HepG2 (cell line): ENCODE measurements at regions not wholly inside any gene's neighbourhood (a gene's known extent, or its start where the extent isn't known, plus 50 kb on each side); places are given as distances from the start of the nearest gene placed in this dataset.
A peak's percentile ranks its signal among the peaks of the same experiment; 100 is the strongest.

ENCODE experiments used
- ATAC-seq: fragments of 200-7000 bp; cut with Tn5 transposase; 3 replicates; pipeline ENCODE4 v1.9.1; 2020; ENCODE audit warnings: mild to moderate bottlenecking, moderate library complexity
- BruUV-seq: library from RNA; stranded (reverse); fragments of 400-500 nt; replicated peaks from 2 replicates; lab custom pipeline; 2021; lab: Mats Ljungman, UMichigan
- CTCF ChIA-PET: fragments of 300-600 bp; formaldehyde crosslinking; extraction: SDS; loops from one replicate; lab custom pipeline; 2021; ENCODE audit warnings: low total read pairs, inconsistent platforms, low intra/inter-chr PET ratio; lab: Yijun Ruan, JAX
- POLR2A ChIA-PET: fragments of 350-600 bp; sonication (Branson Sonifier 250); formaldehyde crosslinking; loops from one replicate; lab custom pipeline; 2020; ENCODE audit warnings: antibody characterized with exemption, inconsistent platforms; lab: Yijun Ruan, JAX
- DNase-seq: peaks from one replicate; pipeline ENCODE4 v3.0.0-alpha.2; 2015; ENCODE audit warnings: low spot score
- FAIRE-seq: peaks from 3 replicates; lab custom pipeline; 2011; peaks lifted over from hg19 to GRCh38; lab: Jason Lieb, UNC
- H2AFZ ChIP-seq: one replicate; pipeline ENCODE4 v1.6.1; 2011; ENCODE audit warnings: low read length, inconsistent platforms
- H3K27ac ChIP-seq: fragments of 300-600 bp; 3 replicates; pipeline ENCODE4 v1.8.0; 2011; ENCODE audit warnings: mixed run types, mild to moderate bottlenecking, mixed read lengths, low read length, inconsistent platforms; ENCODE audit not compliant: insufficient read depth; ENCODE audit errors: extremely low read length
- H3K27me3 ChIP-seq, 2 experiments: fragments of 200-600 bp in 1 of 2; 2 replicates in 1 of 2; 3 replicates in 1 of 2; pipeline versions ENCODE4 v1.6.0 to v1.8.0; 2011; ENCODE audit warnings: low read length in 2 of 2, mild to moderate bottlenecking in 2 of 2, moderate library complexity in 2 of 2, inconsistent platforms in 1 of 2; ENCODE audit not compliant: insufficient read depth in 2 of 2, control insufficient read depth in 1 of 2
- H3K36me3 ChIP-seq, 2 experiments: fragments of 200-600 bp in 1 of 2; replicated peaks in 1 of 2; 2 replicates in 1 of 2; 3 replicates in 1 of 2; pipeline versions ENCODE4 v1.5.1 to v1.8.0; 2011; ENCODE audit warnings: low read length in 2 of 2, inconsistent platforms in 1 of 2; ENCODE audit not compliant: insufficient read depth in 2 of 2, control insufficient read depth in 1 of 2
- H3K4me1 ChIP-seq: 2 replicates; pipeline ENCODE4 v1.5.1; 2012; ENCODE audit warnings: low read length, inconsistent platforms; ENCODE audit not compliant: insufficient read depth
- H3K4me2 ChIP-seq: 2 replicates; pipeline ENCODE4 v1.6.0; 2011; ENCODE audit warnings: low read depth, low read length, inconsistent platforms
- H3K4me3 ChIP-seq, 3 experiments: fragments of 200-600 bp in 1 of 3; sonication (generic), shearing (Covaris generic) in 1 of 3; replicated peaks in 1 of 3; 2 replicates each; pipeline ENCODE4 v1.5.1; 2011 to 2016; ENCODE audit warnings: low read length in 3 of 3, inconsistent platforms in 2 of 3, low read depth in 2 of 3, mild to moderate bottlenecking in 2 of 3, control low read depth in 1 of 3, mixed read lengths in 1 of 3; ENCODE audit not compliant: insufficient read depth in 1 of 3
- H3K79me2 ChIP-seq: one replicate; pipeline ENCODE4 v1.6.1; 2011; ENCODE audit warnings: low read length, inconsistent platforms; ENCODE audit not compliant: insufficient read depth
- H3K9ac ChIP-seq: 2 replicates; pipeline ENCODE4 v1.6.0; 2011; ENCODE audit warnings: mild to moderate bottlenecking, low read depth, low read length, inconsistent platforms; ENCODE audit not compliant: insufficient read depth
- H3K9me3 ChIP-seq: 2 replicates; pipeline ENCODE4 v1.5.1; 2012; ENCODE audit warnings: mild to moderate bottlenecking, low read length
- H4K20me1 ChIP-seq: 2 replicates; pipeline ENCODE4 v1.6.0; 2011; ENCODE audit warnings: inconsistent platforms, mild to moderate bottlenecking, low read length, moderate library complexity; ENCODE audit not compliant: insufficient read depth
- ATF7 ChIP-seq, 2 experiments: fragments of 450-650 bp in 1 of 2; sonication (generic) in 1 of 2; formaldehyde crosslinking in 1 of 2; IDR thresholded peaks; 2 replicates each; pipeline versions ENCODE4 v1.4.0 to v1.6.1; 2016 to 2020; ENCODE audit warnings: antibody characterized with exemption in 1 of 2, mild to moderate bottlenecking in 1 of 2, missing genetic modification reagents in 1 of 2
- CREB1 ChIP-seq, 2 experiments: fragments of 450-650 bp in 1 of 2; IDR thresholded peaks; 2 replicates each; pipeline ENCODE4 v1.6.1; 2016 to 2017; ENCODE audit warnings: control low read depth in 1 of 2, mild to moderate bottlenecking in 1 of 2, missing compliant biosample characterization in 1 of 2, missing genetic modification characterization in 1 of 2
- HDAC6 ChIP-seq: fragments of 200-600 bp; sonication (generic); IDR thresholded peaks from 2 replicates; pipeline ENCODE4 v1.7.0; 2017; ENCODE audit warnings: mild to moderate bottlenecking, antibody characterized with exemption, low read length, low read depth
- KDM5A ChIP-seq: fragments of 200-600 bp; sonication (generic); IDR thresholded peaks from 2 replicates; pipeline ENCODE4 v1.7.0; 2018; ENCODE audit warnings: antibody characterized with exemption, mild to moderate bottlenecking, low read length, borderline replicate concordance
- NFYC ChIP-seq: IDR thresholded peaks from 2 replicates; pipeline ENCODE4 v1.6.1; 2016; ENCODE audit warnings: missing genetic modification reagents, missing compliant biosample characterization
- NR2C2 ChIP-seq: sonication (generic); formaldehyde crosslinking; IDR thresholded peaks from 2 replicates; pipeline ENCODE4 v1.4.0; 2020; ENCODE audit warnings: missing genetic modification reagents, mild to moderate bottlenecking, moderate library complexity, borderline replicate concordance
- NR2F2 ChIP-seq: IDR thresholded peaks from 2 replicates; pipeline ENCODE4 v1.6.1; 2012; ENCODE audit warnings: low read depth, inconsistent platforms, borderline replicate concordance
- SOX6 ChIP-seq, 2 experiments: fragments of 450-650 bp in 1 of 2; sonication (generic) in 1 of 2; formaldehyde crosslinking in 1 of 2; IDR thresholded peaks; 2 replicates each; pipeline versions ENCODE4 v1.4.0 to v1.6.1; 2017 to 2020; ENCODE audit warnings: antibody characterized with exemption in 1 of 2, mild to moderate bottlenecking in 1 of 2, missing genetic modification reagents in 1 of 2
- ZBTB21 ChIP-seq: sonication (generic); formaldehyde crosslinking; IDR thresholded peaks from 2 replicates; pipeline ENCODE4 v1.4.0; 2020; ENCODE audit warnings: missing genetic modification reagents
- ZBTB39 ChIP-seq: sonication (generic); formaldehyde crosslinking; IDR thresholded peaks from 2 replicates; pipeline ENCODE4 v1.5.0; 2020; ENCODE audit warnings: missing genetic modification reagents
- ZNF160 ChIP-seq: sonication (generic); formaldehyde crosslinking; IDR thresholded peaks from 2 replicates; pipeline ENCODE4 v1.8.0; 2022; ENCODE audit warnings: mild to moderate bottlenecking, inconsistent platforms, missing genetic modification reagents
- ZNF564 ChIP-seq: sonication (generic); formaldehyde crosslinking; IDR thresholded peaks from 2 replicates; pipeline ENCODE4 v1.8.1; 2023; ENCODE audit warnings: mild to moderate bottlenecking, missing genetic modification reagents
- ZNF678 ChIP-seq: sonication (generic); formaldehyde crosslinking; IDR thresholded peaks from 2 replicates; pipeline ENCODE4 v1.4.0; 2020; ENCODE audit warnings: mild to moderate bottlenecking, missing genetic modification reagents
- WGBS: methylation state at CpG from one replicate; pipeline ENCODE4 v1.1.6; 2017; ENCODE audit warnings: low lambda C conversion rate; 5-methylcytosine and 5-hydroxymethylcytosine counted together
- in situ Hi-C: cut with HindIII; loops from 2 replicates; pipeline ENCODE4 v1.10.0; 2017; ENCODE audit warnings: low pct_unique_long_range_greater_than_20kb; ENCODE audit not compliant: extremely low pct_ligation_motif_present
- intact Hi-C: fragments of 100-400 bp; cut with micrococcal nuclease; formaldehyde crosslinking; loops from one replicate; pipeline ENCODE4 v1.10.0; 2022; ENCODE audit not compliant: unreplicated experiment
- TF ChIP-seq, protein P1 (sequence below): sonication (generic); formaldehyde crosslinking; IDR thresholded peaks from 2 replicates; pipeline ENCODE4 v1.9.0; 2021; ENCODE audit warnings: missing genetic modification reagents, mild to moderate bottlenecking, borderline replicate concordance
- TF ChIP-seq, protein P2 (sequence below): fragments of 450-650 bp; IDR thresholded peaks from 2 replicates; pipeline ENCODE4 v1.6.1; 2017
- TF ChIP-seq, protein P3 (sequence below): sonication (generic); formaldehyde crosslinking; IDR thresholded peaks from 2 replicates; pipeline ENCODE4 v1.4.0; 2020; ENCODE audit warnings: mild to moderate bottlenecking, missing genetic modification reagents
- TF ChIP-seq, protein P4 (sequence below): sonication (generic); formaldehyde crosslinking; IDR thresholded peaks from 2 replicates; pipeline ENCODE4 v1.9.0; 2021; ENCODE audit warnings: missing genetic modification reagents, borderline replicate concordance

GRCh38 chr2:172207911-172208310 is 105.2 kb upstream of the DLX2 start:
- Histone ChIP-seq H3K9me3 (no peaks in the 10 kb centered on the region), H3K4me3 (no peak overlapping the region), H3K27ac (no peak overlapping the region), H3K9ac (no peak overlapping the region), H3K4me2 (no peak overlapping the region), H4K20me1 (no peaks in the 10 kb centered on the region), H3K36me3 (no peaks in the 10 kb centered on the region), H3K27me3 (peaks cover 2 to 9% of the 10 kb centered on the region in 2 experiments; a peak in 2 of 5 replicates), H3K79me2 (no peaks in the 10 kb centered on the region), H3K4me1 (0 out of 2 replicates have a peak, but pooled peaks cover 5% of the 10 kb centered on the region), H2AFZ (no peak overlapping the region)
- in situ Hi-C loops, result no loop called here
- no TSS peak for BruUV-seq
- WGBS, result 16% methylated on average over 4 of the region's 5 CpGs
- DNase-seq, result no peak
- intact Hi-C loops, result no loop called here
- CTCF ChIA-PET, result no interaction called here
- ATAC-seq, result no peak
- POLR2A ChIA-PET, result no interaction called here
- no peak for FAIRE-seq
- TF ChIP-seq, protein P1, sequence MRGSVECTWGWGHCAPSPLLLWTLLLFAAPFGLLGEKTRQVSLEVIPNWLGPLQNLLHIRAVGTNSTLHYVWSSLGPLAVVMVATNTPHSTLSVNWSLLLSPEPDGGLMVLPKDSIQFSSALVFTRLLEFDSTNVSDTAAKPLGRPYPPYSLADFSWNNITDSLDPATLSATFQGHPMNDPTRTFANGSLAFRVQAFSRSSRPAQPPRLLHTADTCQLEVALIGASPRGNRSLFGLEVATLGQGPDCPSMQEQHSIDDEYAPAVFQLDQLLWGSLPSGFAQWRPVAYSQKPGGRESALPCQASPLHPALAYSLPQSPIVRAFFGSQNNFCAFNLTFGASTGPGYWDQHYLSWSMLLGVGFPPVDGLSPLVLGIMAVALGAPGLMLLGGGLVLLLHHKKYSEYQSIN (CRISPR knock-in tag), result no peak
- TF ChIP-seq NR2C2 (CRISPR knock-in tag), result peak; percentile 29; the same call in 1 of the 2 replicates
- TF ChIP-seq, protein P2, sequence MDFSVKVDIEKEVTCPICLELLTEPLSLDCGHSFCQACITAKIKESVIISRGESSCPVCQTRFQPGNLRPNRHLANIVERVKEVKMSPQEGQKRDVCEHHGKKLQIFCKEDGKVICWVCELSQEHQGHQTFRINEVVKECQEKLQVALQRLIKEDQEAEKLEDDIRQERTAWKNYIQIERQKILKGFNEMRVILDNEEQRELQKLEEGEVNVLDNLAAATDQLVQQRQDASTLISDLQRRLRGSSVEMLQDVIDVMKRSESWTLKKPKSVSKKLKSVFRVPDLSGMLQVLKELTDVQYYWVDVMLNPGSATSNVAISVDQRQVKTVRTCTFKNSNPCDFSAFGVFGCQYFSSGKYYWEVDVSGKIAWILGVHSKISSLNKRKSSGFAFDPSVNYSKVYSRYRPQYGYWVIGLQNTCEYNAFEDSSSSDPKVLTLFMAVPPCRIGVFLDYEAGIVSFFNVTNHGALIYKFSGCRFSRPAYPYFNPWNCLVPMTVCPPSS, result no peak
- no peak for TF ChIP-seq HDAC6
- TF ChIP-seq, protein P3, sequence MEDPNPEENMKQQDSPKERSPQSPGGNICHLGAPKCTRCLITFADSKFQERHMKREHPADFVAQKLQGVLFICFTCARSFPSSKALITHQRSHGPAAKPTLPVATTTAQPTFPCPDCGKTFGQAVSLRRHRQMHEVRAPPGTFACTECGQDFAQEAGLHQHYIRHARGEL (CRISPR knock-in tag), result no peak
- TF ChIP-seq ZNF564, result no peak
- TF ChIP-seq NR2F2, result no peak
- TF ChIP-seq ZNF160, result no peak
- TF ChIP-seq ZBTB39 (CRISPR knock-in tag), result no peak
- TF ChIP-seq ZBTB21 (CRISPR knock-in tag), result 0 out of 2 replicates have a peak, but pooled peaks have one; percentile 55
- TF ChIP-seq SOX6 (IDR thresholded peaks at IDR 0.05), result no peak
- TF ChIP-seq SOX6 (CRISPR knock-in tag; IDR thresholded peaks at IDR 0.05), result 0 out of 2 replicates have a peak, but pooled peaks have one; percentile 18
- TF ChIP-seq ZNF678 (CRISPR knock-in tag), result no peak
- TF ChIP-seq CREB1 (IDR thresholded peaks at IDR 0.05), result peak; percentile 26; the same call in 1 of the 2 replicates
- TF ChIP-seq CREB1 (CRISPR knock-in tag; IDR thresholded peaks at IDR 0.05), result no peak
- TF ChIP-seq, protein P4, sequence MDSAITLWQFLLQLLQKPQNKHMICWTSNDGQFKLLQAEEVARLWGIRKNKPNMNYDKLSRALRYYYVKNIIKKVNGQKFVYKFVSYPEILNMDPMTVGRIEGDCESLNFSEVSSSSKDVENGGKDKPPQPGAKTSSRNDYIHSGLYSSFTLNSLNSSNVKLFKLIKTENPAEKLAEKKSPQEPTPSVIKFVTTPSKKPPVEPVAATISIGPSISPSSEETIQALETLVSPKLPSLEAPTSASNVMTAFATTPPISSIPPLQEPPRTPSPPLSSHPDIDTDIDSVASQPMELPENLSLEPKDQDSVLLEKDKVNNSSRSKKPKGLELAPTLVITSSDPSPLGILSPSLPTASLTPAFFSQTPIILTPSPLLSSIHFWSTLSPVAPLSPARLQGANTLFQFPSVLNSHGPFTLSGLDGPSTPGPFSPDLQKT (CRISPR knock-in tag), result no peak
- 0 out of 2 replicates have a peak, but pooled peaks have one; percentile 2 for TF ChIP-seq ATF7 (IDR thresholded peaks at IDR 0.05)
- no peak for TF ChIP-seq ATF7 (CRISPR knock-in tag; IDR thresholded peaks at IDR 0.05)
- TF ChIP-seq KDM5A, result no peak
- no peak for TF ChIP-seq NFYC
